Left ventricle myocardium inferior (tissue), 1 donor: ENCODE measurements at regions not wholly inside any gene's neighbourhood (a gene's known extent, or its start where the extent isn't known, plus 50 kb on each side); places are given as distances from the start of the nearest gene placed in this dataset.

ENCODE experiments used
- DNase-seq: peaks from one replicate; pipeline ENCODE4 v3.0.0-alpha.2; 2020
- H3K27ac ChIP-seq: fragments of 200-600 bp; replicated peaks from 2 replicates; pipeline ENCODE4 v1.8.0; 2021
- H3K27me3 ChIP-seq: fragments of 200-600 bp; 2 replicates; pipeline ENCODE4 v1.8.0; 2021; ENCODE audit warnings: low read depth
- H3K36me3 ChIP-seq: fragments of 200-600 bp; 2 replicates; pipeline ENCODE4 v1.8.0; 2021
- H3K4me1 ChIP-seq: fragments of 200-600 bp; 2 replicates; pipeline ENCODE4 v1.8.0; 2021
- H3K4me3 ChIP-seq: fragments of 200-600 bp; 2 replicates; pipeline ENCODE4 v1.8.0; 2021; ENCODE audit warnings: mild to moderate bottlenecking, moderate library complexity
- H3K9me3 ChIP-seq: fragments of 200-600 bp; replicated peaks from 2 replicates; pipeline ENCODE4 v1.8.0; 2021
- CTCF ChIP-seq: fragments of 200-600 bp; IDR thresholded peaks from 2 replicates; pipeline ENCODE4 v1.8.0; 2021; ENCODE audit warnings: antibody characterized with exemption, mild to moderate bottlenecking, borderline replicate concordance
- intact Hi-C: fragments of 100-400 bp; cut with micrococcal nuclease; formaldehyde crosslinking; loops from one replicate; pipeline ENCODE4 v1.11.0; 2022
- donor health status: DM: no; HTN: yes; CAD: no; lungs with severe emphysema.

- Histone ChIP-seq H3K27me3 (no peaks in the 10 kb centered on the region), H3K9me3 (no peaks in the 10 kb centered on the region), H3K4me3 (peak overlapping the region; percentile 58), H3K4me1 (peaks cover 8% of the 10 kb centered on the region), H3K27ac (no peak overlapping the region), H3K36me3 (no peaks in the 10 kb centered on the region)
- DNase-seq = peak; percentile 27
- TF ChIP-seq CTCF = no peak
- intact Hi-C loops = no loop called here
Measured at GRCh38 chr2:190119257-190119656, 56.7 kb upstream of the MSTN start.

- TF ChIP-seq CTCF = no peak
Measured at GRCh38 chr2:190117305-190117704, 54.8 kb upstream of the MSTN start.

GRCh38 chr2:190113000-190113399, 50.5 kb upstream of the MSTN start:
- H3K4me3 ChIP-seq = no peak overlapping the region
- no peaks in the 10 kb centered on the region for H3K36me3 ChIP-seq
- no peak for DNase-seq
- no peak for TF ChIP-seq CTCF
- no peak overlapping the region for H3K27ac ChIP-seq
- H3K9me3 ChIP-seq = no peaks in the 10 kb centered on the region
- no peaks in the 10 kb centered on the region for H3K27me3 ChIP-seq
- intact Hi-C loops = no loop called here
- no peaks in the 10 kb centered on the region for H3K4me1 ChIP-seq

More at GRCh38 chr2:190117305-190117704, 54.8 kb upstream of the MSTN start:
- DNase-seq = no peak
- Histone ChIP-seq H3K36me3 (no peaks in the 10 kb centered on the region), H3K4me3 (no peak overlapping the region), H3K4me1 (peaks cover 8% of the 10 kb centered on the region), H3K27ac (no peak overlapping the region), H3K27me3 (no peaks in the 10 kb centered on the region), H3K9me3 (no peaks in the 10 kb centered on the region)
- intact Hi-C loops = no loop called here
